SH-SY5Y (cell line): ENCODE measurements at regions not wholly inside any gene's neighbourhood (a gene's known extent, or its start where the extent isn't known, plus 50 kb on each side); places are given as distances from the start of the nearest gene placed in this dataset.

Experiments used
- GATA2 ChIP-seq: IDR thresholded peaks from 2 replicates; pipeline ENCODE4 v1.6.1; 2011; ENCODE audit warnings: mild to moderate bottlenecking, low read depth, low read length
- GATA3 ChIP-seq: IDR thresholded peaks from 2 replicates; pipeline ENCODE4 v1.6.1; 2011; ENCODE audit warnings: low read depth, mild to moderate bottlenecking, low read length, moderate library complexity

DNA sequence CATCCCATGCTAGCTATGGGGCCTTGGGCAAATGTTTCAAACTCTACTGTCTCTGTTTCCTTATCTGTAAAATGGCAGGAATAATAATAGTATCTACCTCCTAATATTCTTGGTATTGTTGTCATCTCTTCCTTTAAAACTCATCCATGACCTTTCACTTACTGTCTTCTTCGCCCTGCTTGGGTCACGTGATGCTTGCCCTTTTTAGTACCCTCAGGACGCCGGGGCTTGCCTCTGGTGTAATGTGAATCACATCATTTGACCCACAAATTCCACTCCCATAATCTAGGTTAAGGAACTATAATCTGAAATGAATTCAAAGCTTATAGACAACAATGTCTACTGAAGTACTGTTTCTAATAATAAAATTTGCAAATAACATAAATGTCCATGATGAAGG is 162.7 kb downstream of the DRD1 start:
- TF ChIP-seq GATA3 (no peak), GATA2 (no peak)

DNA sequence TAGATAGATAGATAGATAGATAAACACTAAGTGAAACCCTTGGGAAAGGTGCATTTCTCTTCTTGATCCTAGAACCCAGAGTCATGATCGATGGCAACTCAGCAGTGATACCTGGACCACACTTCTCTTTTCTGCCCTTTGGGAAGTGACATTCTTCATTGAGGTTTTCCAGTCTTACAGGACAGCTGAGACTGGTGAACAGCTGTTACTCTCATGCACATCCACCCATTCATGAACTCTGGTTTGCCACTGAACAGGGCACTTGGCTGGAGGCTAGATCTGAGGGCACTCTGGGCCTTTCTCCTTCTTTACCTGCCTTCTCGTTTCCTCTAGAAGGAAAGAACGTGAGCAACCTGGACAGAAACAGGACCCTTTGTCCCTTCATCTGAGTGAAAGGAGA is 164.5 kb downstream of the DRD1 start:
- TF ChIP-seq GATA2: no peak
- TF ChIP-seq GATA3: no peak

DNA sequence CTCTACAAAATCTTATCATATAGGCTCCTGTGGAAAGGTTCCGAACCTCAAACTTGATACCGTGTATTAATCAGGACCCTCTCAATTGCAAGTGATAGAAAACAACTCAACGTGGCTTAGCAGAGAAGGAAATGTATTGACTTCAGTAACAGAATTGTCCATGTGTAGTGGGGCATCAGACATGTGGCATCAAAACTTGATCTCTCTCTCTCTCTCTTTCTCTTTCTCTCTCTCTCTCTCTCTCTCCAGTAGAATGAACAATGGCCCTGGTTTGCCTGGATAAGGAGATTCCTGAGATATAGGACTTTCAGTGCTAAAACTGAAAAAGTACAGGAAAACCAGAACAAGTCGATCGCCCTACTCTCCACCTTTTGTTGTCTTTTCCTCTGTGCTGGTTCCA is 168.2 kb downstream of the DRD1 start:
- TF ChIP-seq GATA3 (no peak), GATA2 (no peak)

DNA sequence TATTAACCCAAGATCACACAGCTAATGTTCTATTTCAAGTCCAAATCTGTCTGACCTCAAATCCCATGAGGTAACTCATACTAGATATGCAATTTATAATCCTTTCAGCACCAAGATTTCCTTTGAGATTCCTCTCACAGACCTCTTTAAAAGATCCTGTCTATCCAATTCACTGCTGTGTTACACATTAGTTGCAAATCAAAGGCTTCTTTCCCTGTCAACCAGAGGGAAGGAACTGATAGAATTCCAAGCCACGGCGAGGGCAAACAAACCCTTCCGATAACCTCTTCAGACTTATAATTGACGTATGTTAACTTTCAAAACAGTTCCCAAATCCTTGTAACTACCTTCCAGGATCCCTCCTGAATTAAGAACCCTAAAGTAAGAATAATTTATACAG is 168.9 kb downstream of the DRD1 start:
- no peak for TF ChIP-seq GATA3
- TF ChIP-seq GATA2: no peak

DNA sequence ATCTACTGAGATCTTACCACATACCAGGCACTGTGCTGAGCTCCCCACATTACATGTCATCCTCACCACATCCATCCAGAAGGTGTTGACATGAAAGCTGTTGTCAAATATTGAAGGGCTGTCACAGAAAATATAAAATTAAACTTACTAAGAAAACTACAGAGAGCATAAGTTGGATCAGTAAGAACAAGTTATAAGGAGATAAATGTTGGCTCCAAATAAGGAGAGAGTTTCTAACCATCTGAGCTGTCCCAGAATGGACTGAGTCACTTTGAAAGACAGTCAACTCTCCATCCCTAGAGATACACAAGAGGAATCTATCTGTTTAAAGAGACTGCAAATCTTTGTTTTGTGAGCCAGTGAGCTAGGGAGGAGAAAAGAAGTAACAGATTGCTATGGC is 169.8 kb downstream of the DRD1 start:
- TF ChIP-seq GATA3 (no peak), GATA2 (no peak)

DNA sequence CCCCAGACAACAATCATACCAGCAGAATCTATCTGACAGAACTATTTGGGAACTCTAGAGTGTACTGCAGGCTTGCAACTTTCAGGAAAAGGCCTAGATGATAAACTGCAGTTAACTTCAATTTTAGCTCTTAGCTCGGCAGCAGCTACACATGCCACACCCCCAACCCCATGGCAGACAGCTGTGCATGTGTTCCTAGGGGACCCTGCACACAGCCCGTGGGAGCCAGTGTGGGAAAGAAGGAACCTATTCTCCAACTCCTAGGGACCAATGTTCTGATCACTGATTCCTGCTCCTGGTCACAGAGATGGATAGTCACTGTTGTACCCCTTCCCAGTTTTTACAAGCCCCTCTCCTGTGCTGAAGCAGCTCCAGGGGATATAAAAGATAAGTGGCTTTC is 179.6 kb downstream of the DRD1 start:
- TF ChIP-seq GATA2 (no peak), GATA3 (no peak)

DNA sequence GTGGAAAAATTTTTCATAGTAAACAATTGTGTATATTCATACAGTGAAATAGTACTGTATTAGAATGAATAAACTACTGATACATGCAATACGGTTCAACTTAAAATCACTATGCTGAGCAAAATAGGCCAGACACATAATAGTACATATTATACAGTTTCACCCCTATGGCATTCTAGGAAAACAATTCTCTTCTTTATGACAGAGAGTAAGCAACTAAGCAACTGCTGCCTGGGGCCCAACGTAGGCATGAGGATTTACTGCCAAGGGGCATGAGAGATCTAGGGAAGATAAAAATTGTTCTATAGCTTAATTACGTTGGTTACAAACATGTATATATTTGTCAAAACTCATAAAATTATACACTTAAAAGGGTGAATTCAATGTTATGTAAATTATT is 180.2 kb downstream of the DRD1 start:
- TF ChIP-seq GATA2: no peak

DNA sequence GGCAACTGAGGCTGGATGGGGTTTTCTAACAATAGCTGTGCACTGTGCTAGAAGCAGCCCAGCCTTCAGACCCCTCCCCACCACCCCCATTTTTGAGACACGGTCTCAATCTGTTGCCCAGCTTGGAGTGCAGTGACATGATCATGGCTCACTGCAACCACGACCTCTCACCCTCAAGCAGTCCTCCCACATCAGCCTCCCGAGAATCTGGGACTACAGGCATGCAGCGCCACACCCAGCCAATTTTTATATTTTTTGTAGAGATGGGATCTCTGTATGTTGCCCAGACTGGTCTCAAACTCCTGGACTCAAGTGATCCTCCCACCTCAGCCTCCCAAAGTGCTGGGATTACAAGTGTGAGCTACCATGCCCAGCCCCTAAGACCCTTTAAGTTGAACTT is 182.5 kb downstream of the DRD1 start:
- TF ChIP-seq GATA2 (no peak), GATA3 (no peak)

DNA sequence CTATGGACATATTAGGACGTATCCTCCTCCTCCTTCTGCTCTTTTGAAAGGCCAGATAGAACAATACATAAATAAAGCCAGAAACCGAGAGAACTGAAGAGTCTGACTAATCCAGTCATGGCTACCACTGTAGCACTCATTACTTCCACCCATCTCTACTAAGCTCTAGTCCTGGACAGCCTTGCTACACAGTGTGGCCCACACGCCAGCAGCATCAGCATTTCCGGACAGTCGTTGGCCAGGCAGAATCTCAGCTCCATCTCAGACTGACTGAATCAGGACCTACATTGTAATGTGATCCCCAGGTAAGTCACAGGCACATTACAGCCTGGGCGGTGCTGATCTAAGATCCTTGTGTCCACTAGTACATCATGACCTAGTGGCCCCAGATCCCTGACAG is 182.9 kb downstream of the DRD1 start:
- TF ChIP-seq GATA3 (no peak), GATA2 (no peak)

DNA sequence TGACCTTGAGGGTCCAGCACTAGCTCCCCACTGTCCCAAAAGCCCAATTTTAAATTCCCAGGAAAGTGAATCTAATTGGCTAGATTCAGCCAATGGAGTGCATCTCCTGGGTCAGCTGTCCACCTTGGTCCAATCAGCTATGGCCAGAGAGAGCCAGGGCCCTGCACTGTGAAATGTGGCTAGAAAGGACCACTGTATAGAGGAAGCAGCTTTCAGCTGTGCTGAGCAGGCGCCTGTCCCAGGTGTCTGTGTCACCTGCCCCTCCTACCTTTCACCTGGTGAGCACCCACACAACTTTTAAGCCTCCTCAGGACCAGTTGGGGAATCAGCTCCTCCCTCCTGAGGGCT is 186.2 kb downstream of the DRD1 start:
- no peak for TF ChIP-seq GATA2
- no peak for TF ChIP-seq GATA3

DNA sequence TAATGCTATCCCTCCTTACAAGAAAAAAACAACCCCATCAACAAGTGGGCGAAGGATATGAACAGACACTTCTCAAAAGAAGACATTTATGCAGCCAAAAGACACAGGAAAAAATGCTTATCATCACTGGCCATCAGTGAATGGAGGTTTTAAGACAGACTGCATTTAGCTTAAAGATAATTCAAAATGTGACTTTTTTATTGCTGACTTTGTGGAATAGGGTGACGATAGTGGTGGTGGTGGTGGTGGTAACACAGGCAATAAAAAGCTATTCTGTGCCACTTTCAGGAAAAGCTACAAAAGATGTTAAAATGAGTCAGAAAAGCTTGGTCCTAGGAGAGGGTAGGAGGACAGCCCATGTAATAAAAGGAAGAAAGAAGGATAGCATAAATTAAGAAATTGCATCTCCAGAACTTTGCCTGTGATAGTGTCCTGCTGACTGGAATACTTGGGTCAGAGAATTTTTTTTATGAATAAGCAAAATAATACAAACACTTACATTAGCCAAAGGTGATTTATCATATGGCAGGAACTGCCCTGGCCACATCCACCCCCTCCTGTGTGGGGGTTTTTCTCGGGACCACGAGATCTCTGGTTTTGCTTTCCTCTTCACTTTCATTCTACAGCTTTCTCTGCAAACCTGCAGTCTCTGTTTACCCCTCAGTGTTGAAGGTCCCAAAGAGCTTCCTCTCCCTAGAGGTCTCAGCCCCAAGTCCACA is 186.7 kb downstream of the DRD1 start:
- TF ChIP-seq GATA2 (no peak), GATA3 (no peak)

DNA sequence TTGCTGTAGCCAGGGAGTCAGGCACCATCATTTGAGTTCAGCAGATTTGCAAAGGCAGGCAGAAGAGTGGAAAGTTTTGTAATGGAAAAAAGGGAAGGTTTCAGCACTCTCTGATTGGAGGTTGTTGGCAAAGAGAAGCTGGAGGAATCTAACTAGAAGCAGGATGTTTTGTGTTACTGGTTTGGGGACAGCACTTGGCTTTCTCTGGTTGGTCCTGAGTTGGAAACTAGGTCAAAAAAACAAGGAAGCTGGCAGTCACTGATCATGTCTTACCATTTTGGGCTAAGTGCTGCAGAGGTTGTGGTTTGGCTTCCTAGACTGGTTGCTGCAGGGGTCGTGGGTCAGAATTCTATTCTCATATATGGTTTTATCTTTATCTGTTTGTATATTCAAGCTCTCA is 189.8 kb downstream of the DRD1 start:
- TF ChIP-seq GATA2 (no peak), GATA3 (no peak)

DNA sequence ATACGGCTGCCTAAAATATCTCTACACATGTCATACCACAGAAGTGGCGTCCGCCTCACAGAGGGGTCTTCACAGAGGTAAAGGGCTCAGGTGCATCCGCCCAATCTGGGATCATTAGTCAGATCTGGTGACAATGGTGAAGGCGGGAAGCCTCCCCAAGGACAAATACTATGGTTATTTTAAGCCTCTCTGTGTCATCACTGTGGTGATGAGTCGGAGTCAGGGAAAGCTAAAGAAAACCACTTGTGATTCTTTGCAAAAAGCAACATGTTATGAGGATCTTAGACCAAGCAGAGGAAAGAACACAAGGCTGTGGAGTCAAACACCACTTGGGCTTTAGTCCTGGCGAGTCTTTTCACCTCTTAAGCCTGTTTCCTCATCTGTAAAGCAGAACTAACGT is 190.4 kb downstream of the DRD1 start:
- TF ChIP-seq GATA2 (no peak), GATA3 (no peak)

DNA sequence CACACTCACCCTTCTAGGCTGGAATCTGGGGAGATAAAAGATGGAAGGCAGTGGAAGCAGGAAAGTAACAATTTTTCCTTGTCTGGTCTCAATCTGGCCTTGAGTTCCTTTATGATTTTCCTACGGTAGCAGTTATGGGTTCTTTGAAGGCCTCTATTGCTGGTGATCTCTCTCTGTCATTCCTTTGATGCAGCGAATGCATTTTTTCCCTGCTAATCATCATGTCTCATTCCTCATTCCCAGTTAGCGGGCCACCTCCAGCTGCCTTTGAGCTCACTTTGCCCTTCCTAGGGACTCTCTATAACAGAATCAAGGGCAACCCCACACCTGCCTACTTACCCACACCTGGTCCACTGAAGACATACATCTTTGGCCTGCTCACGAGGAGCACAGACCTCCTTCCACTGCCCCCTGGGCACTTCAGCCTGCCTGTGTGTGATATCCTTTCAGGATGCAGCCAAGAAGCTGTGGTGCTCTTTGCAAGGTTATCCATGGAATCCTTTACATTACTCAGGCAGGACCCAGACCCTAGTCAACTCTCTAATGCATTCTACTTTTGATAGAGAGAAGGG is 191.7 kb downstream of the DRD1 start:
- no peak for TF ChIP-seq GATA3
- TF ChIP-seq GATA2: no peak

DNA sequence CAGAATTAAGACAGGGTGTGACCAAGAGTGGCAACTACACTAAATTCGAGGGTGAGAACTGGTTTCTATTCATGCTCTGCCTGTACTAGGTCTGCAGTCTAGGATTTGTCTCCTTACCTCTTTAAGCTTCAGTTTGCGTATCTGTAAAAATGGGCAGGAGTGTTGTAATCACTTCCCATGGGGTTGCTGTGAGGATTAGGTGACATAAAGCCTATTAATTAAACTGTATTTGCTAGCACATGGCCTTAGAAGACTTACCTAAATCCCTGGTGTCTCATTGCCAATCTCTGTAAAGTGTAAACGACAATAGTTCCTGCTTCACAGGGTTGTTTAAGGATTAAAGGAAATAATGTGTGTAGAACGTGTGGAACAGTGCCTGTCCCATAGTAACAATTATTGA is 193.6 kb downstream of the DRD1 start:
- TF ChIP-seq GATA2: no peak
- TF ChIP-seq GATA3: no peak

DNA sequence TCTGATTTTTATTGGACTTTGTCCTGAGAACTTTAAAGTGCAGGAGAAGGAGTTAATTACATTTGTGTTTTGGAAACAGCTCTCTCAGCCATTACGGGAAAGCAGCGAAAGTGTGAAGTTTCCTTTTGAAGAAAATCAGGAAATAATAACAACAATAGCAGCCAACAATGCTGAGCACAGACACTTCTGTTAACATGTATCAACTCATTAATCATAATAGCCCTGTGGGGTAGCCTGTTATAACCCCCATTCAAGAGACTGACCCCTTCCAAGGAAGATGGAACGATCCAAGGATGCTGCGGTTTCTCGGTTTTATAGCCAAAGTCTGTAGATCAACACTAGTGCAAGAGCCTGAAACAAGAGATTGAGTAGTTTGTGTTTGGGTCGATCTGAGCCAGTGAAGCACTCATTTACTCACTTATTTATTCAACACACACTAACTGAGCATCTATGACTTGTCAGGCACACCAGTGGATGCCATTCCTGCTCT is 195.5 kb downstream of the DRD1 start:
- TF ChIP-seq GATA3 (no peak), GATA2 (no peak)
